GM21786 (cell line): ENCODE measurements at regions not wholly inside any gene's neighbourhood (a gene's known extent, or its start where the extent isn't known, plus 50 kb on each side); places are given as distances from the start of the nearest gene placed in this dataset.

Source experiments
- ATAC-seq: cut with Tn5 transposase; IDR thresholded peaks from one replicate; pipeline ENCODE4 v1.9.1; 2021; ENCODE audit not compliant: unreplicated experiment

DNA sequence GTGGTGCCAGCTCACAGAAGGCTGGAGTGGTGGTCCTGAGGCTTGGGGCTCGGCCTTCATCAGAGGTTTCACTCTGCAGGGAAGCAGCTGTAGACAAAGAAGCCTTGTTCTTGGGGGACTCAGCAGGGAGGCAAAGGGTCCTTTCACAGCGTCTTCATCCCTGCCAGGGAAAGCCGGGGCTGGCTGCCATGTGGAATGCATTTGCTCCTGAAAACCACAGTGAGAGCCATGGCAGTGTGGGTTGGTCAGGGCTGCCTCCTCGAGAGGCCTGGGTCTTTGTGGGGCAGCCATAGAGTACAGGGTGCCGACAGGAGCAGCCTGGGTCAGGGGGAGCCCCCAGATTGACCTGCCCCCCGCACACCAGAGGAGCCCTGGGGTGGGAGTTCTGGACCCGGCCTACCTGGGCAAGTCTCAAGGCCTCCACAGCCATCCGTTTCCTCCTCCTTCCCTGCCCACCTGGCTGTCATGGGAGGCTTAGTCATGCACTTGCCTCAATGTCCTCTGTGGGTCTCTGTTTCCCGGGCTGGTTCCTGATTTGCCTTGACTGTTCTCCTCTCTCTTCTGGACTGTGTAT is 144.0 kb downstream of the CDC5L start:
- ATAC-seq: no peak

DNA sequence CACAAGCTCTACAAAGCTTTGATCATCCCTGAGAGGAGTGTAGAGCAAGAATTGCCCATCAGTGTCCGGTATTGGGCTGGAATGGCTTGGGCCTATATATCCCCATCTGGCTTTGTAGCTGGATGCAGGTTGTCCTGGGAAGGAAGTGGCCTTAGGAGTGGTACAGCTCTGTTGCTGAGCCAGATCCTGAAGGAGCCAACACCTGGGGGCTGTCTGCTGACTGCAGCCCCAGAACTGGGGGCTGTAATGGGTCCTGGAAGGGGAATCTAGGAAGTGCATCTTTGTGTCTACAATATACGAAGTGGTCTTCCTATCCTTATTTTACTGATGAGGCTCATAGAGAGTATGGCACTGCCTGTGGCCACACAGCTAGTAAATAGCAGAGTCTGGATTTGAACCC is 145.9 kb downstream of the CDC5L start:
- no peak for ATAC-seq

DNA sequence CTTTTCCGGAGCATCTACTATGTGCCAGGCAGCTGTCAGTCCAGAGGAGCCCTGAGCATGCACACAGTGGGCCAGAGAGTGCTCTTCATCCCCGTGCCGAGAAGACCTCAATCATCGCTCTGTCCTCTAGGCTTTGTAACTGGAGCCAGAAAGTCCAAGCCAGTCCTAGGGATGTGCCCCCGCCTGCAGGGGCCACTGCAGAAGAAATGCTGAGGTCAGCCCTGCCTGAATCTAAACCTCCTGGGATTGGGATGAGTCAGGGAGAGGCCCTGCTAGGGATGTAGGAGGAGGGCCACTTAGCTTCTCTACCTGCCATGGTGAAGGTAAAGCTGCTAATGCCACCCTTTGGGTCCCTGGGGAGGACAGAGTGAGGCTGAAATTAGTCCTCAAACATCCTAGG is 146.8 kb downstream of the CDC5L start:
- ATAC-seq: no peak

DNA sequence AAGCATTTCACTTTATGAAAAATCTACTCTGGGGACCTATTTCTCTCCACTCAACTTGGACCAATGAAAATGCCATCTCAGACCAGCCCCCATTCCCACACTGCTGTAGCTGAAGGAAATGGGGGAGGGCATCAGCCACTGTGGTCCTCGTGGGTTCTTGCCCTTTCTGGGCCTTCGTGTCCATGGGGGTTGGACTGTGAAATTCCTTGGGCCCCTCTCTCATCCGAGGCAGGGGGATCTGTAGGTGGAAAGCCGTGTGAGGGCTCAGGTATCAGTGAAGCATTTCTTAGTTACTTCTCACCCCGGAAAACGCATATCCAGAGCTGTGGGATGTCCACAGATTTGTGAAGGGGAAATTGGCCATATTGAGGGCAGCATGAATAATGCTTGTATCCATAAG is 147.9 kb downstream of the CDC5L start:
- no peak for ATAC-seq

DNA sequence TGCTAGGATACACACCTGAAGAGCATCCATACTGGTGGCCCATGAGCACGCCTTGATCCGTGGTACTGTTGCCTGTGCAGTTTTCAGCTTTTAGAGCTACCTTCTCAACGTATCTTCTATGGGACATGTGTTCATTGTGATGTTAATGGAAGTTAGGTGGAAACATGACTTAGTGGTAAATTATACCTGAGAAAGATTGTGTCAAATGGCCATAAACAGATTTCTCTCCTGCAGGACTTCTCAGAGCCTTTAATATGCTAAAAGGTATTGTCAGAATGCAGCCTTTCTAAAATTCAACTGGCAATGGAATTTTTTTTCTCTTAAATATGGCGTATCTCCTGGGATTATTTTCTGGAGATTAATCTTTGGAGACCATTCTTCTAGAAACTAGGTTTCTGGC is 148.5 kb downstream of the CDC5L start:
- no peak for ATAC-seq

DNA sequence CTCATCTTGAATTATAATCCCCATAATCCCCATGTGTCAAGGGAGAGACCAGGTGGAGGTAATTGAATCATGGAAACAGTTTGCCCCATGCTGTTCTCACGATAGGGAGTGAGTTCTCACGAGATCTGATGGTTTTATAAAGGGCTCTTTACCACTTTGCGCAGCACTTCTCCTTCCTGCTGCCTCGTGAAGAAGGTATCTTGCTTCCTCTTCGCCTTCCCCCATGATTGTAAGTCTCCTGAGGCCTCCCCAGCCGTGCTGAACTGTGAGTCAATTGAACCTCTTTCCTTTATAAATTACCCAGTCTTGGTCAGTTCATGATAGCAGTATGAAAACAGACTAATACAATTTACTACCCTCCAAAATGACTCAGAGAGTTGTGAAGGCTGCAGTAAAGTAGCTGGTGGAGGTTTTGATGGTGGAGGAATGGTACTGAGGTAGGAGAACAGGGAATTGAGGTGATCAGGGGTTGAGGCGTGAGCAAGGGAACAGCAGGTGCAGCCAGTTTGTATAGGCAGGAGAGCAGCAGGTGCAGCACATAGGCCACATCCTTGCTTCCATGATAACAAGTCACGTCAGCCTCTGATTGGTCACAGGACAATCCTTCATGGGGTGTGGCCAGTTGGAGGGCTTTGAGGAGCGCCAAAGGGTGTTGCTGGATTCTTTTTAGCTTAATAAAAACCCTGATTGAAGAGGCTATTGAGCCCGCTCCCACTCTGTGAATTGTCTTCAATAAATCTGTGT is 150.0 kb downstream of the CDC5L start:
- ATAC-seq: no peak

DNA sequence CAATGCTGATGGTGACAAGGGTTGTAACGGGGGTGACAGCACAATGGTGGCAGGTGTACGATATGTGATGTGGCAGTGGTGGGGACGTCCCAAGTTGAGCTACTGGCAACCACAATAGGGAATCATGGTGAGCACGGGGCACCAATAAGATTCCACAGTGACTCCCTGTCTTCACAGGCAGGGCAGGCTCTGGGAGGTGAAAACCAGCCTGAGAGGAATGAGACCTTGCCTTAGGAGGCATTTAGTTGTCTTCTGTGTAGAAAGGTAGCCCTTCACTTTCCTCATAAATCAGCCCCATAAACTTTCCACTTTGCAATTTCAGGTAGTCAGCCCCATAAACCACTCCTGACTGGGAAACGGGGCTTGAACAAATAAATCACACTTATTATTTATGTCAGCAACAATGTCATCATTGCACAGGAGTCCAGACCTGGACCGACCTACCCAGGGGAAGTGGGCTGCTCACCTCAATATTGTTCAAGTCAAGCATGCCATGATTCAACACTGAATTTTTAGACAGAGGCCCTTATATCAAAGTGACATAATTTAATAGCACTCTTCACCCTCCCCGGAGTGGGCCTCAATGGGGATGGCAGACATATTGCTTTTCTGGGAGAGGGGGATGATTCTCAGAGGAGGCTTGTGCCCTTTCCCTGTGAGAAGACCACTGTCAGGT is 150.8 kb downstream of the CDC5L start:
- no peak for ATAC-seq

DNA sequence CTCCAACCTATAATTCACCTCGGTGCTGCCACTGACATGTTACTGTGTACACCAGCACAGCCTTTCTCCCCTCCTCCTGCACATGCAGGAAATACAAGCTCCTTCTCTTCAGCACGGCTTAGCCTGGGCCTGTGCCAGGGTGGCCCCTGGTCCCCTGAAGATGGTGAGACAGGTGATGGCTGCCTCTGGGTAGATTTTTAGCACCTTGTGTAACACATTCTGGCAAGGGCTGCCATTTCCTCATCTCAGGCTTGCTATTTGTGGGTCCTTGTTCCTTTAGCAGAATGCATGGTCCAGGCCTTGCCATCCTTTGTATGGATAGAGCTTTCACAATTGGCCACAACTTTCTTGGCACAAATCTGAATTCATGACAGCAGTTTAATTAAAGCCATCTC is 151.3 kb downstream of the CDC5L start:
- no peak for ATAC-seq

DNA sequence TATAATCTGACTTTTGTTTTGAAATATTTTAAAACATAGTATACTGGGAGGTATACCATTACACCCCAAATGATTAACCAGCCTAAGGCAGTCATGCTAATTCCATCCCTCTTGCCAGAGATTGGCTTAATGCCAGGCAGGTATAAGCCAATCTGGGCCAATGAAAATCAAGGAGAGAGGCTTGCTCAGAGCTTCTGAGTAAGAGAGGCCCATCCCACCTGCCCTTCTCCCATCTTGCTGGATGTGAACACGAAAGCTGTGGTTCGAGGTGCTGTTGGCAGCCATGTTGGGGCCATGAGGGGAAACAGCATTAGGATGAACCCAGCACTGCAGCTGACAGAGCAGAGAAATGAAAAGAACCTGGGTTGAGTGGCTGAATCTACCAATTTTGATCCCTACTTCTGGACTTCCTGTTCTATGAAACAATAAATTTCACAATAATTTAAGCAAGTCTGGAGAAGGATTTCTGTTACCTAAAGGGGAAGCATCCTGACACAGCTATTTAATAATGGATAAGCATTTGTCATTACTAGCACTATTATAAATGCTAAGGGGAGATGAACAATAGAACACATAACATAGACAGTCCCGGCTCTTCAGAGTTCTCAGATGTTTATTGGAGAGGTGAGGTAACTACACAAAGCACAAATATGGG is 152.3 kb downstream of the CDC5L start:
- ATAC-seq: no peak

DNA sequence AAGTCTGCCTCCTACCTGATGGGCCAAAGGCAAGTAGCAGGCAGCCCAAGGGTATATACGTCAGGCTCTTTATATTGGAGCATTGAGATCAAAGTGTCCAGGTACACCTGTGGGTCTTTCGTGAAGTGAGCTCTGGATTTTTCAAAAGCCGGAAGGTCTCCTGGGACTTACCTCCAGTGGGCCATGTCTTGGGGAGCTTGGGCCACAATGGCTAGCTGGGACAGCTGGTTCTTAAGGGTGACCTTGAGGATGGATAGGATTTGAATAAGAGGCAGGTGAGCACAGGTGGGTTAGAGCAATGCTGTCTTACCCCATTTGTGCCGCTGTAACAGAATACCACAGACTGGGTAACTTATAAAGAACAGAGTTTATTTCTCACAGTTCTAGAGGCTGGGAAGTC is 153.4 kb downstream of the CDC5L start:
- no peak for ATAC-seq

DNA sequence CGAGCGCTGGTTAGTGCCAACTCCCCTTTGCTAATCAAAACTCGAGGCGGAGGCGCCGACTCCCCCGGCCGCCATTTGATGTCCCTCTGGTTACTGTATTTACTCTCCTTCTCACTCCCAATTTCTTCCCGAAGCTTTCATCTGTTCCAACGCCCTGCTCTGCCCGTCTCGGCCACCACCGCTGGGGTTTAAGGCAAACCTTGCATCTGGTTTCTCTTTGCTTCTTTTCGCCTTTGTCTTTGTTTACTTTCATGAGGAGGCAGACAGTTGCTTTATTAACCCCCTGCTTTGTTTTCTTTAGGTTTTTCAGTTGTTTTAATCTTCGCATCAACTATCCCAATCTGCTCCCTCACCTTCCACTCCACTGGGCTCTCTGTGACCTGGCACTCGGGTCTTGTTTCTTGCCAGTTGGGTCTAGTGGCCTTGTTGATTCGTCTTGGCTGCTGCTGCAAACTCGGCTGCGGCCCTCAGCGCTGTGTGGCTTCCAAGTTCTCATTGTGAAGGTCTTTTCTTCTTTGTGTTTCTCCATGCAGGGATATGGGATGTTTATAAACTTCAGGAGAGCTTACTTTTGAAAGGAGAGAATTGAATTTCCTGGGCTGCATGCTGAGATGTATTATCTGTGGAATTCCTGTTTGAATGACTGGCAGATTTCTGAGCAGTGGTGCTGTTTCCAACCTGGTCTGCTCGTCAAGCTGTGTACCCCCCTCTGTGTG is 155.1 kb downstream of the CDC5L start:
- ATAC-seq: no peak

DNA sequence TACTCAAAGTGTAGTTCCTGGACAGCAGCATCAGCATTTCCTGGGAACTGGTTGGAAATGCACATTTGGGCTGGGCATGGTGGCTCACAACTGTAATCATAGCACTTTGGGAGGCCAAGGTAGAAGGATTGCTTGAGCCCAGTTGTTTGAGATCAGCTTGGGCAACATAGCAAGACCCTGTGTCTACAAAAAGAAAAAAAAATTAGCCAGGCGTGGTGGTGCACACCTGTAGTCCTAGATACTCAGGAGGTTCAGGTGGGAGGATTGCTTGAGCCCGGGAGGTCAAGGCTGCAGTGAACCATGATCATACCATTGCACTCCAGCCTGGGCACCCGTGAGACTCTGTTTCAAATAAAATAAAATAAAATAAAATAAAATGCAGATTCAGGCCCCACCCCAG is 156.2 kb downstream of the CDC5L start:
- no peak for ATAC-seq

DNA sequence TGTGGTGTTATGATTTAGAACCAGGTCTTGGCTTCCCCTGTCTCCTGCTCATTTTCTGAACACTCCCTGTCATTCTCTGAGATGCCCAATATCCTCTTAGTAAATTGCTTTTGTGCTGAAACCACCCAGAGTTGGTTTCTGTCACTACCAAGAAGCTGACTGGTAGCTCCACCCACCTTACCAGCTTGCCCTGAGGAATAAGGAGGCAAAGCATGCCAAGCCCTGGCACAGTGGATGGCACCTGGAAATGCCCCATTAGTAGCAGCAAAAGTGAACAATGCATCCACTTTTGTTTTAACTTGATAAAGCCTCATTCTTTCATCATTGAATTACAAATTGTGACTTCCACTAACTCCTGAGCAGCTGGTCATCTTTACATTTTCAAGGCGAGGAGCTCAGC is 157.7 kb downstream of the CDC5L start:
- ATAC-seq: no peak

DNA sequence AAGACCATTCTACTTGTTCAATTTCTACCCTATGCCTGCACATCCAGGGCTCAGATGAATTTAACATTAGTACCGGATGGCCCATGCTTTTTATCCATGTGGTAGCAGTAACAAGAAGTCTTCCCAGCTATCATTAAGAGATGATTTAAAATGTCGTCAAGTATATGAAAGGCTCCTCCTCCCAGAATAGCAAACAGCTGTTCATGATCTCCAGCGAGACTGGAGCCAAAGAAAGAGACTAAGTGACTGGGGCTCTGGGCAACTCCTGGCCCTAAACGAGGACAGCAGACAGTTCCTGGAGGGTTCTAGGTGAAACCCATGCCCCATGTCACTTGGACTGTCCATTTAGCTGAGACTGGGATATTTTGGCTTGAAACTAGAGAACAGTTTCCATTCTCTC is 160.8 kb downstream of the CDC5L start:
- no peak for ATAC-seq

DNA sequence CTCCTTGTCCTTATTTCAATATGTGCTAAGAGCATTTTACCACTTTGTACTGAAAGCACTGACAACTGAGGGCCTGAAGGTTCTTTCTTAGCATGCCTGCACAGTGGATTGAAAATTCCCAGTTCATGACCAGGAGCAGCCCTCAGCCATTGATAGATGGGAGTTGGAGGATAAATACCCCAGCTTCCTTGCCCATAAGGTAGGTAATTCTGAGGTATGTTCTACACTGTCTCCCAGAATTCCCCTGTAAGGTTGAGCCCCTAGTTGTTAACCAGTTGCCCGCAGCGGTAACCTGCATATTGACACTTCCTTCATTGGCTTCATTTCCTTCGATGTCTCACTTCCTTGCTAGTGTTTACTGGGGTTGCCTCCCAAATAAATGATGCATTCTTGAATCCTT is 162.0 kb downstream of the CDC5L start:
- no peak for ATAC-seq

DNA sequence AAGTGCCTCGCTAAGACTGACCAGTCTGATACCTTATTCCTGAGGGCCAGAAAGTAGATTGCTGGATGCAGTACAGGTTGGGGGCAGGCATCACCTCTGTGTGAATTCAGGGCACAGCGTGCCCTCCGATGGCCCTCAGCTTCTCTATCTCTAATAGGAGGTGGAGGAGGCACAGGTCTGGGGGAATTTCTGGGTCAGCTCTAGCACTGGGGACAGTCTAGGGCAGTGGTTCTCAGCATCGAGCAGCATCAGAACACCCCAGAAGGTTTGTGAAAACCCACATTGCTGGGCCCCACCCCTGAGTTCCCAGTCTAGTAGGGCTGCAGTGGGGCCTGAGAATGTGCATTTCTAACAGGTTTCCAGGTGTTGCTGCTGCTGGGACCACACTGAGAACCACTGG is 166.7 kb downstream of the CDC5L start:
- no peak for ATAC-seq

DNA sequence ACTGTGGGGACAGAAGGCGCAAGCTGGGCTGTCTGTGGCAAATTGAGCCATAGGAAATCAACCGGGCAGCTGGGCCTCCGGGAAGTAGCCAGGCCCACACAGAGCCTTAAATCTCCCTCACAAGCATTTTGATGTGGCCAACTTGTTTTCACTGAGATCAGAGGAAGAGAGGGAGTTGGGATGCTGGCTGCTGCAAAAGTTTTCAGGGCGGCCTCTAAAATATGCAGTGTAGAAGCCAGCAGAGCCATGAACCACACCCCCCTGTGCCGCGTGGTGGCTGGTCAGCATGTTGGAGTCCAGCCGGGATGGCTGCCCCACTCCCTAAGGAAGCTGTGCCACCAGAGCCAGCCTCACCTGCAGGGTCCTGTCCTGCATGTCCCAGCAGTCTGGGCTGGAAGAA is 167.4 kb downstream of the CDC5L start:
- no peak for ATAC-seq

DNA sequence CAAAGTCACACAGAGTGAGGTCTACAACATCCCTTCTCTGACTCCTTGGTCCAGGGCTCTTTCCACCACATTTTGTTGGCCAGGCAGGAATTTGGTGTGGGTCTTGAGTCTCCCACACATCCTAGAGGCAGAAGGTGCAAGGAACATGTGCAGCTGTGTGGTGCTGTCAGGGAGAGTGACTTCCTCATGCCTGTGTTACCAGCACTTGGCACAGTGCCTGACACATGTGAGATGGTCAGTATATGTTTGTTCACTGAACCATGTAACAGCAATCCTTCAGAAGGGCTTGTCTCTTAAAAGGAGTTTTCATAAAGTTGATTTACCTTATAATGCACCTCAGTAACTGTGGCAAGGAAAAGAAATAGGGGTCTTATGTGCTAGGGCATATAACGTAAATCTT is 168.5 kb downstream of the CDC5L start:
- ATAC-seq: no peak

DNA sequence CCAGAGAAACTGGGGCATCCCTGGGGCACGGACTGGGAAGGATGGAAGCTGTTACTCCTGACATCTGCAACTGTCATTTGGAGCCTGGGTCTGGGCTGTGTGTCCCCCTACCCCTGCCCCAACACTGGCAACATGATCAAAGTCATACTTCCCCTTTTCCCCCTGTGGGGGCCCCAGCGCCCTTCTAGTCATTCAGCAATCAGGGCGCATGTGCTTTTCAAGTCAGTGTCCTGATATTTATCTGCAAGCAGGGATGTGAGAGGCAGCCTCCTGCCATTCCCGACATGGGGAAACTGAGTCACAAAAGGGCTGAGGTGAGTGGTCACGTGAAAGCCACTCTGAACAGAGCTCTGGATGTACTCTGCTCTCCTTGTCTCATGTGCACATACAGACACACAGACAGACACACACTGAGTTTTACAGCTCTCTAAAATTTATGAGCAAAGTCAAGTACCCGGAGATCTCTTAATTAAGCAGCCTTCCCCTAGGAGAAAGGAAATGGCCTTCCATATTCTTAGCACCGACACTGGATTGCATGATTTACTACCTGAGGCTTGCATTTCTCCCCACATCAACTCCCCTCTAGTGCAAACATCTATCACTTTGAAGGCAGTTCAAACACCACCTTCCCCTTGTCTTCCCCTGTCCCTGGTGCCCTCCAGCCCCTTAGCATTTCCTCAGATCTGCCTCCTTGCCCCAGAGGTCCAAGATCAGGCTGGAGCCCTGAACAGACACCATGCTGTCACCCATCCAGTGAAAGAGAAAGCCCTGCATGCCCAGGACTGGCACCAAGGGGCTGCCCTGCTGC is 170.7 kb downstream of the CDC5L start:
- ATAC-seq: no peak

DNA sequence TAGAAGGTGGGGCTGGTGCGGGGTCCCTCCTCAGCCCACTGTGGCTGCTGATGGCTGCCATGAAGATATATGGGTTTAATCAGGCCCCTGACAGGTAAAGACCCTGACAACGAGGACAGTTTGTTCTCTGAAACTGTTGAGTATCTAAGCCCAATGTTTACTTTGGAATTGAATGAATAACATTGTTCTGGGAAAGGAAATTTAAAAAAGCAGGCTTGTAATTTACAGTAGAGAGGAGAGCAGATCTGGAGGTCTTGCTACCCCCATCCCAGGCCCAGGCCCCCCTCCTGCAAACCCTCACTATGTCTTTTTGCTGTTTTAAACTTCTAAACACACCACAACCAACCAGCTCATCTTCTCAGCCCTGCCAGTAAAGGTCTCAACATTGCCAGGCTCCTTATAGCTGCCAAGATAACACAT is 171.3 kb downstream of the CDC5L start:
- no peak for ATAC-seq
